ENCODE measurements at regions not wholly inside any gene's neighbourhood (a gene's known extent, or its start where the extent isn't known, plus 50 kb on each side); places are given as distances from the start of the nearest gene placed in this dataset.

- H3K4me1 ChIP-seq (ENCODE audit: insufficient read depth, low read length) = no peaks in the 10 kb centered on the region
- no peaks in the 10 kb centered on the region for H3K36me3 ChIP-seq (ENCODE audit: insufficient read depth, low read length)
- H3K9ac ChIP-seq (ENCODE audit: low read depth, low read length) = no peak overlapping the region
- no peaks in the 10 kb centered on the region for H3K9me3 ChIP-seq (ENCODE audit: control insufficient read depth, insufficient read depth, low read length)
These were observed 295.7 kb downstream of the TMA16 start for GRCh38 chr4:163790231-163790630.

GRCh38 chr4:163795885-163796284 lies 301.4 kb downstream of the TMA16 start:
- Histone ChIP-seq H3K9me3 (ENCODE audit: control insufficient read depth, insufficient read depth, low read length) (no peaks in the 10 kb centered on the region), H3K36me3 (ENCODE audit: insufficient read depth, low read length) (no peaks in the 10 kb centered on the region), H3K9ac (ENCODE audit: low read depth, low read length) (no peak overlapping the region), H3K4me1 (ENCODE audit: insufficient read depth, low read length) (peaks cover 2% of the 10 kb centered on the region; the same call in 1 of the 2 replicates)

GRCh38 chr4:163804001-163804400 lies 309.5 kb downstream of the TMA16 start:
- H3K9ac ChIP-seq (ENCODE audit: low read depth, low read length) = no peak overlapping the region

GRCh38 chr4:163806653-163807052 lies 312.2 kb downstream of the TMA16 start:
- Histone ChIP-seq H3K36me3 (ENCODE audit: insufficient read depth, low read length) (no peaks in the 10 kb centered on the region), H3K4me1 (ENCODE audit: insufficient read depth, low read length) (no peaks in the 10 kb centered on the region), H3K9ac (ENCODE audit: low read depth, low read length) (no peak overlapping the region), H3K9me3 (ENCODE audit: control insufficient read depth, insufficient read depth, low read length) (no peaks in the 10 kb centered on the region)

More at GRCh38 chr4:163804001-163804400, 309.5 kb downstream of the TMA16 start:
- H3K36me3 ChIP-seq (ENCODE audit: insufficient read depth, low read length) = no peaks in the 10 kb centered on the region
- H3K9me3 ChIP-seq (ENCODE audit: control insufficient read depth, insufficient read depth, low read length) = no peaks in the 10 kb centered on the region
- peaks cover 3% of the 10 kb centered on the region; the same call in 1 of the 2 replicates for H3K4me1 ChIP-seq (ENCODE audit: insufficient read depth, low read length)

GRCh38 chr4:163808011-163808410 lies 313.5 kb downstream of the TMA16 start:
- no peaks in the 10 kb centered on the region for H3K9me3 ChIP-seq (ENCODE audit: control insufficient read depth, insufficient read depth, low read length)
- H3K36me3 ChIP-seq (ENCODE audit: insufficient read depth, low read length) = no peaks in the 10 kb centered on the region
- H3K9ac ChIP-seq (ENCODE audit: low read depth, low read length) = no peak overlapping the region
- H3K4me1 ChIP-seq (ENCODE audit: insufficient read depth, low read length) = no peaks in the 10 kb centered on the region

- no peaks in the 10 kb centered on the region for H3K36me3 ChIP-seq (ENCODE audit: insufficient read depth, low read length)
- no peaks in the 10 kb centered on the region for H3K4me1 ChIP-seq (ENCODE audit: insufficient read depth, low read length)
- H3K9ac ChIP-seq (ENCODE audit: low read depth, low read length) = no peak overlapping the region
- no peaks in the 10 kb centered on the region for H3K9me3 ChIP-seq (ENCODE audit: control insufficient read depth, insufficient read depth, low read length)
These were observed 316.3 kb downstream of the TMA16 start for GRCh38 chr4:163810755-163811154.

- no peaks in the 10 kb centered on the region for H3K4me1 ChIP-seq (ENCODE audit: insufficient read depth, low read length)
- no peaks in the 10 kb centered on the region for H3K9me3 ChIP-seq (ENCODE audit: control insufficient read depth, insufficient read depth, low read length)
- no peaks in the 10 kb centered on the region for H3K36me3 ChIP-seq (ENCODE audit: insufficient read depth, low read length)
- no peak overlapping the region for H3K9ac ChIP-seq (ENCODE audit: low read depth, low read length)
These were observed 321.3 kb downstream of the TMA16 start for GRCh38 chr4:163815776-163816175.

- Histone ChIP-seq H3K9ac (ENCODE audit: low read depth, low read length) (no peak overlapping the region), H3K36me3 (ENCODE audit: insufficient read depth, low read length) (no peaks in the 10 kb centered on the region), H3K9me3 (ENCODE audit: control insufficient read depth, insufficient read depth, low read length) (no peaks in the 10 kb centered on the region), H3K4me1 (ENCODE audit: insufficient read depth, low read length) (no peaks in the 10 kb centered on the region)
These were observed 322.0 kb downstream of the TMA16 start for GRCh38 chr4:163816494-163816893.

- Histone ChIP-seq H3K4me1 (ENCODE audit: insufficient read depth, low read length) (no peaks in the 10 kb centered on the region), H3K36me3 (ENCODE audit: insufficient read depth, low read length) (no peaks in the 10 kb centered on the region), H3K9ac (ENCODE audit: low read depth, low read length) (no peak overlapping the region), H3K9me3 (ENCODE audit: control insufficient read depth, insufficient read depth, low read length) (no peaks in the 10 kb centered on the region)
These were observed 324.2 kb downstream of the TMA16 start for GRCh38 chr4:163818673-163819072.

GRCh38 chr4:163833669-163834068 lies 339.2 kb downstream of the TMA16 start:
- H3K36me3 ChIP-seq (ENCODE audit: insufficient read depth, low read length) = no peaks in the 10 kb centered on the region
- H3K4me1 ChIP-seq (ENCODE audit: insufficient read depth, low read length) = no peaks in the 10 kb centered on the region
- no peak overlapping the region for H3K9ac ChIP-seq (ENCODE audit: low read depth, low read length)
- no peaks in the 10 kb centered on the region for H3K9me3 ChIP-seq (ENCODE audit: control insufficient read depth, insufficient read depth, low read length)

- Histone ChIP-seq H3K9ac (ENCODE audit: low read depth, low read length) (no peak overlapping the region), H3K36me3 (ENCODE audit: insufficient read depth, low read length) (no peaks in the 10 kb centered on the region), H3K4me1 (ENCODE audit: insufficient read depth, low read length) (no peaks in the 10 kb centered on the region), H3K9me3 (ENCODE audit: control insufficient read depth, insufficient read depth, low read length) (no peaks in the 10 kb centered on the region)
These were observed 351.5 kb downstream of the TMA16 start for GRCh38 chr4:163846008-163846407.

GRCh38 chr4:163852246-163852645 lies 357.8 kb downstream of the TMA16 start:
- Histone ChIP-seq H3K4me1 (ENCODE audit: insufficient read depth, low read length) (no peaks in the 10 kb centered on the region), H3K9me3 (ENCODE audit: control insufficient read depth, insufficient read depth, low read length) (no peaks in the 10 kb centered on the region), H3K9ac (ENCODE audit: low read depth, low read length) (no peak overlapping the region), H3K36me3 (ENCODE audit: insufficient read depth, low read length) (no peaks in the 10 kb centered on the region)

- H3K36me3 ChIP-seq (ENCODE audit: insufficient read depth, low read length) = no peaks in the 10 kb centered on the region
- H3K9ac ChIP-seq (ENCODE audit: low read depth, low read length) = no peak overlapping the region
- H3K4me1 ChIP-seq (ENCODE audit: insufficient read depth, low read length) = no peaks in the 10 kb centered on the region; the same call in 1 of the 2 replicates
- H3K9me3 ChIP-seq (ENCODE audit: control insufficient read depth, insufficient read depth, low read length) = no peaks in the 10 kb centered on the region
These were observed 363.4 kb downstream of the TMA16 start for GRCh38 chr4:163857903-163858302.

- Histone ChIP-seq H3K36me3 (ENCODE audit: insufficient read depth, low read length) (no peaks in the 10 kb centered on the region), H3K9me3 (ENCODE audit: control insufficient read depth, insufficient read depth, low read length) (no peaks in the 10 kb centered on the region), H3K9ac (ENCODE audit: low read depth, low read length) (no peak overlapping the region), H3K4me1 (ENCODE audit: insufficient read depth, low read length) (no peaks in the 10 kb centered on the region; the same call in 1 of the 2 replicates)
These were observed 364.0 kb downstream of the TMA16 start for GRCh38 chr4:163858515-163858914.

- H3K4me1 ChIP-seq (ENCODE audit: insufficient read depth, low read length) = no peaks in the 10 kb centered on the region
- no peaks in the 10 kb centered on the region for H3K9me3 ChIP-seq (ENCODE audit: control insufficient read depth, insufficient read depth, low read length)
- no peaks in the 10 kb centered on the region for H3K36me3 ChIP-seq (ENCODE audit: insufficient read depth, low read length)
- no peak overlapping the region for H3K9ac ChIP-seq (ENCODE audit: low read depth, low read length)
These were observed 368.6 kb downstream of the TMA16 start for GRCh38 chr4:163863082-163863481.

GRCh38 chr4:163865010-163865409 lies 370.5 kb downstream of the TMA16 start:
- Histone ChIP-seq H3K9ac (ENCODE audit: low read depth, low read length) (no peak overlapping the region), H3K9me3 (ENCODE audit: control insufficient read depth, insufficient read depth, low read length) (no peaks in the 10 kb centered on the region), H3K4me1 (ENCODE audit: insufficient read depth, low read length) (no peaks in the 10 kb centered on the region), H3K36me3 (ENCODE audit: insufficient read depth, low read length) (no peaks in the 10 kb centered on the region)

Measured in ES-I3 (cell line).